ENCODE measurements at regions not wholly inside any gene's neighbourhood (a gene's known extent, or its start where the extent isn't known, plus 50 kb on each side); places are given as distances from the start of the nearest gene placed in this dataset.

- no peak for TF ChIP-seq CTCF (IDR thresholded peaks at IDR 0.05)
- no peak for TF ChIP-seq POLR2AphosphoS5 (IDR thresholded peaks at IDR 0.05; ENCODE audit: low read depth, low read length)
- TF ChIP-seq TCF7L2 (IDR thresholded peaks at IDR 0.05; ENCODE audit: low read depth, low read length): no peak
- TF ChIP-seq, protein P1, sequence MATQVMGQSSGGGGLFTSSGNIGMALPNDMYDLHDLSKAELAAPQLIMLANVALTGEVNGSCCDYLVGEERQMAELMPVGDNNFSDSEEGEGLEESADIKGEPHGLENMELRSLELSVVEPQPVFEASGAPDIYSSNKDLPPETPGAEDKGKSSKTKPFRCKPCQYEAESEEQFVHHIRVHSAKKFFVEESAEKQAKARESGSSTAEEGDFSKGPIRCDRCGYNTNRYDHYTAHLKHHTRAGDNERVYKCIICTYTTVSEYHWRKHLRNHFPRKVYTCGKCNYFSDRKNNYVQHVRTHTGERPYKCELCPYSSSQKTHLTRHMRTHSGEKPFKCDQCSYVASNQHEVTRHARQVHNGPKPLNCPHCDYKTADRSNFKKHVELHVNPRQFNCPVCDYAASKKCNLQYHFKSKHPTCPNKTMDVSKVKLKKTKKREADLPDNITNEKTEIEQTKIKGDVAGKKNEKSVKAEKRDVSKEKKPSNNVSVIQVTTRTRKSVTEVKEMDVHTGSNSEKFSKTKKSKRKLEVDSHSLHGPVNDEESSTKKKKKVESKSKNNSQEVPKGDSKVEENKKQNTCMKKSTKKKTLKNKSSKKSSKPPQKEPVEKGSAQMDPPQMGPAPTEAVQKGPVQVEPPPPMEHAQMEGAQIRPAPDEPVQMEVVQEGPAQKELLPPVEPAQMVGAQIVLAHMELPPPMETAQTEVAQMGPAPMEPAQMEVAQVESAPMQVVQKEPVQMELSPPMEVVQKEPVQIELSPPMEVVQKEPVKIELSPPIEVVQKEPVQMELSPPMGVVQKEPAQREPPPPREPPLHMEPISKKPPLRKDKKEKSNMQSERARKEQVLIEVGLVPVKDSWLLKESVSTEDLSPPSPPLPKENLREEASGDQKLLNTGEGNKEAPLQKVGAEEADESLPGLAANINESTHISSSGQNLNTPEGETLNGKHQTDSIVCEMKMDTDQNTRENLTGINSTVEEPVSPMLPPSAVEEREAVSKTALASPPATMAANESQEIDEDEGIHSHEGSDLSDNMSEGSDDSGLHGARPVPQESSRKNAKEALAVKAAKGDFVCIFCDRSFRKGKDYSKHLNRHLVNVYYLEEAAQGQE (IDR thresholded peaks at IDR 0.05; ENCODE audit: insufficient read depth in 1 of 2, low read depth in 2 of 2, low read length in 1 of 2): no peak
- no peak for TF ChIP-seq SIN3A (IDR thresholded peaks at IDR 0.05; ENCODE audit: borderline replicate concordance, insufficient read depth, low read depth, low read length)
Observed at GRCh38 chr1:40925834-40926410, 53.6 kb upstream of the CTPS1 start.

GRCh38 chr1:40926441-40926840 lies 53.1 kb upstream of the CTPS1 start:
- intact Hi-C loops (cut with micrococcal nuclease; ENCODE audit: unreplicated experiment): no loop called here
- no peaks in the 10 kb centered on the region for H3K27me3 ChIP-seq (ENCODE audit: control insufficient read depth, insufficient read depth, low read length)
- H3K4me1 ChIP-seq (ENCODE audit: control insufficient read depth, insufficient read depth, low read length): peaks cover 39% of the 10 kb centered on the region
- CTCF ChIA-PET: interaction anchor here (0.7 to 1.1 kb wide), 4 partner anchors 22 to 50 kb away, joined by 3 read pairs; no protein-coding TSS in a partner anchor
- no peaks in the 10 kb centered on the region for H3K9me3 ChIP-seq (ENCODE audit: control insufficient read depth, insufficient read depth, low read depth, low read length)
- peak; percentile 61 for ATAC-seq
- in situ Hi-C loops (cut with HindIII; ENCODE audit: low pct_unique_long_range_greater_than_20kb, low sequenced_read_pairs): no loop called here
- no peak for DNase-seq (ENCODE audit: low read depth, low spot score)
- H3K36me3 ChIP-seq (ENCODE audit: control insufficient read depth, insufficient read depth, low read length): no peaks in the 10 kb centered on the region
- peak overlapping the region in 1 of 2 experiments; percentile 5; a peak in 1 of 4 replicates for H3K4me3 ChIP-seq (ENCODE audit: low read depth in 2 of 2, low read length in 2 of 2)
- TF ChIP-seq SIN3A (IDR thresholded peaks at IDR 0.05; ENCODE audit: borderline replicate concordance, insufficient read depth, low read depth, low read length) (no peak), TCF7L2 (IDR thresholded peaks at IDR 0.05; ENCODE audit: low read depth, low read length) (peak; percentile 93), CTCF (IDR thresholded peaks at IDR 0.05) (no peak), POLR2AphosphoS5 (IDR thresholded peaks at IDR 0.05; ENCODE audit: low read depth, low read length) (peak; percentile 27; the same call in 1 of the 2 replicates)
- TF ChIP-seq, protein P1 (IDR thresholded peaks at IDR 0.05; ENCODE audit: insufficient read depth in 1 of 2, low read depth in 2 of 2, low read length in 1 of 2): no peak
- peak overlapping the region; percentile 90 for H3K27ac ChIP-seq (ENCODE audit: low read length)
- POLR2A ChIA-PET: interaction anchor here (0.5 to 1.6 kb wide), 4 partner anchors 22 to 680 kb away, joined by 4 to 6 read pairs (median 4); partner anchors contain the start of gene CITED4
- no TSS peak for BruUV-seq (replicated peaks)

More at GRCh38 chr1:40925834-40926410, 53.6 kb upstream of the CTPS1 start:
- POLR2A ChIA-PET: interaction anchor here (0.5 to 1.6 kb wide), 4 partner anchors 23 to 679 kb away, joined by 4 to 6 read pairs (median 4); partner anchors contain the start of gene CITED4
- in situ Hi-C loops (cut with HindIII; ENCODE audit: low pct_unique_long_range_greater_than_20kb, low sequenced_read_pairs) (no loop called here), intact Hi-C loops (cut with micrococcal nuclease; ENCODE audit: unreplicated experiment) (no loop called here)
- DNase-seq (ENCODE audit: low read depth, low spot score): no peak
- Histone ChIP-seq H3K4me3 (ENCODE audit: low read depth in 2 of 2, low read length in 2 of 2) (peak overlapping the region in 1 of 2 experiments; percentile 5; a peak in 1 of 4 replicates), H3K36me3 (ENCODE audit: control insufficient read depth, insufficient read depth, low read length) (no peaks in the 10 kb centered on the region), H3K27me3 (ENCODE audit: control insufficient read depth, insufficient read depth, low read length) (no peaks in the 10 kb centered on the region), H3K9me3 (ENCODE audit: control insufficient read depth, insufficient read depth, low read depth, low read length) (no peaks in the 10 kb centered on the region), H3K27ac (ENCODE audit: low read length) (peak overlapping the region; percentile 90), H3K4me1 (ENCODE audit: control insufficient read depth, insufficient read depth, low read length) (peaks cover 41% of the 10 kb centered on the region)
- CTCF ChIA-PET: interaction anchor here (0.7 to 1.1 kb wide), 4 partner anchors 23 to 84 kb away, joined by 3 read pairs; no protein-coding TSS in a partner anchor
- BruUV-seq (replicated peaks): no TSS peak
- peak; percentile 49 for ATAC-seq

Data from Panc1 (cell line).